Amniotic stem cell (primary cell): ENCODE measurements at regions not wholly inside any gene's neighbourhood (a gene's known extent, or its start where the extent isn't known, plus 50 kb on each side); places are given as distances from the start of the nearest gene placed in this dataset.

Experiments used
- DNase-seq: peaks from one replicate; lab custom pipeline; 2025; lab: John Stamatoyannopoulos, UW

- DNase-seq = no peak
These were observed 110.5 kb upstream of the HABP2 start for GRCh38 chr10:113442336-113442735.

GRCh38 chr10:113443141-113443925, 109.5 kb upstream of the HABP2 start:
- no peak for DNase-seq

GRCh38 chr10:113444766-113445365, 108.0 kb upstream of the HABP2 start:
- DNase-seq = no peak

DNA sequence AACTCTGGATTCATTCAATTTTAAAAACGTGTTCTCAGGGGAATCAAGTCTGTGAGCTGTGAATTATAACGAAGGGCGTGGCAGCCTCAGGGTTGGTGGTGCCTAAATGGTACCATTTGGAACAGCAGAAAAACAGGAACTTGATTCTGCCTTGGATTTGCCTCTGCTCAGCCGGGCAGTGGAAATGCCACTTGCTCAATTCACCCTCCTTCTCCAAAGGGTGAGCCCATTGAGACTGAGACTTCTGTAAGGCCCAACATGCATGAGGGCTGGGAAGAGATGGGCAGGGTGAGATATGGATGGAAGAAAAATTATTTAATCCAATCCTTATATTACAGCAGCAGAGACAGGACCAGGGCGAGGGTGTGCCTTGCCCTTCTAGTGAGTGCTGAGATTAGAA, 107.1 kb upstream of the HABP2 start:
- DNase-seq = no peak

DNA sequence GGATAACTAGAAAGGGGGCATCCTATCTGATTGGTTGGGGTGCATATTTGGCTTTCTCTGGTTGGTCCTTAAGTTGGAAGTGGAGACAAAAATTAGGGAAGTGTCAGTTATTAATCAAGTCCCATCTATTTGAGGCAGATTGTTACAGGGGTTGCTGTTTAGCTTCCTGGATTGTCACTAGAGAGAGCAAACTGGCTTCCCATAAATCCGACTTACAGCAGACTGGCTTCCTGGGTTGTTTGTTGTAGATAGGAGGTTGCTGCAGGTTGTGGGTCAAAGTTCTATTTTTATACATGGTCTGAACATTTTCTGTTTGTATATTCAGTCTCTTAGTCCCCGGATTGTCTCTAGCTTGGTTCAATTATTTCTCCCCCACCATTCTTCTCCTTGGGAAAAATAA, 106.1 kb upstream of the HABP2 start:
- no peak for DNase-seq

- no peak for DNase-seq
These were observed 105.6 kb upstream of the HABP2 start for GRCh38 chr10:113447278-113447677.

DNA sequence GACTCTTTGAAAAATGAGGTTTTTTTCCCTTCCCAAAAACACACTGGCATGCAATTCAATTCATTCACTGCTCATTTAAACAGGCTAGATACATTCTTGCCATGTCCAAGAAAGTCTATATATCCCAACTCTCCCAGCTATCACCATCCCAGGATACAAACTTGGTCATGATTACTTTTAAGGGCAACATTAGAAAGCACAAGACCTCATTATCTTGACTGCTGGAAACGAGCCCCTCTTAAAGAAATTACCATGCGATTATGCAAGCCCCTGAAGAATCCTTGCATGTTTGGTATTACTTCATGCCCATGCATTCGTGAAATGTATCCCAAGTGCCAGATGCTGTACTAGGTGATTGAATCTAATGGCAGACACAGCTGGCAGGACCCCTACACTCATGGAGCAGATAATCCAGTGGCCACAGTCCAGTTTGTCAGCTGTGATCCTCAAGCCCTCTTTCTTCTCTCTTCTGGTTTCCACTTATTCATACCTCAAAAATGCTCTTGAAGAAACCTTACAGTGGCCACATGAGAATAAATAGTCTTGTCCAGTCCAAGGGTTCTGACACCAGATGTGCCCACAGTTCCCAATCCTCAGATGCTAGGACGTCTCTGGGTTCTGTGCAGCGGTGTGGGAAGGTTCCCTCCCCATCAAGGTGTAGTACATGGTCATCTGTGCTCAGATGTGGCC, 103.7 kb upstream of the HABP2 start:
- DNase-seq = no peak

DNA sequence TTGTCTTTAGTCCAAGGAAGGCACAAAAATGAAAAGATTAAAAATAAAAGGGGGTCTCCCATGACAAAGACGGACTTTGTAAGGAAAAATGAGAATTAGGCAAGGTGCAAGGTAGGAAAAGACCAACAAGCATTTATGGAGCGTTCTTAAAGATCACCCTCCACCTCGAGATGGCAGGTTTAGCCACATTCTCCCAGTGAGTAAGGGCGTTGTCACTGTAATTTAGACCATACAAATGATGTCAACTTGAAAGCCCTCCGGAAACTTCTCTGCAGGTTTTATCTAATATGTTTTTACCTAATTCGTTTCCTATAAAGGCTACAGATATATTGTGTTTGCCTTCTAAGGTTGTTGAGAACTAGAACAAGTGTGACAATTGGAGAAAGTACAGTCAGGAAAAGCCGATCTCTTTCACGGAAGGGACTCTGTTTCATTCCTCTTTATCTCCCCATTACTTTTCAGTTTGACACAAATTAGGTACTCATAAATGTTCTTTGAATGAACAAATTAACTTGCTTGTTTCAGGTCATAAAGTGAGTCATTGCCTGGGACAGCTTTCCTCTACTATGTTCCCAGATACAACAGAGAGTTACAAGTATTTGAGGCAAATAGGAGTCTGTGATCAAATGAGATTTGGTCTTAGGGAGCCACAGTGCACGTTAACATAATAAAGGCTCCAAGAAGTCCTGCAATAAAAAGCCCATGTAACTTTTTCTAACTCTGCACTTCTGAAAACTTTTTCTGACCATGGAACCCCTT, 102.6 kb upstream of the HABP2 start:
- DNase-seq = no peak

- no peak for DNase-seq
These were observed 101.9 kb upstream of the HABP2 start for GRCh38 chr10:113450906-113451305.

GRCh38 chr10:113452146-113452845, 100.6 kb upstream of the HABP2 start:
- no peak for DNase-seq

- DNase-seq = no peak
These were observed 99.5 kb upstream of the HABP2 start for GRCh38 chr10:113453351-113453750.

DNA sequence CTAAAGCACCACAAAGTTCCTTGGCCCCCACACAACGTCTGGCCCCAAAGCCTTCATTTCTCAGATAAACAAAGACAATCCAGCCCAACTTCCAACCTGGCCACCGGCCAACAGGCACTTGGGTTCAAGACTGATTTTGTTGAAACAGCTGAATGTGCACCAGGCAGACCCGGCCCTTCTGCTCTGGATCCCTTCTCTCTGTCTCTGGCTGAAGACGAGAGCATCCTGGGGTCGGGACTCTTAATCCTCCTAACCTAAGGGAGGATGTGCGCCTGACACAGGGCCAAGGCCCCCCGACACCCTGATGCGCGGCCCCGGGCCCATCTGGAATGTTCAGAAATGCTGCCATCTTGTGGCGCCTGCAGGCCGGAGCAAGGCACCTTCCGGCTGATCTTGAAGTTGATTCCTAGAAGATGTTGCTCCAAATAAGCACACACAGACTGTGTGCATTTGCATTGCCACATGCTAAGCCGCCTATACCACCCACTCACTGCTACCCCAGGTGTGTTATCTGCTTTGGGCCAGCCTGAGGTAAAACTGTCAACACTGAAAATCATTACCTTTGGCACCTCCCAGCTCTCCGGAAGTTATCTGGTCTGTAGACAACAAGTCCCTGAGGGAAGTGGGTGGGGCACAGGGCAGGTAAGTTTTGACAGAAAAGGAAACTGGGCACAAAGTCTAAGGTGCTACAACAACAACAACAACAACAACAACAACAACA, 98.4 kb upstream of the HABP2 start:
- DNase-seq = no peak

GRCh38 chr10:113455947-113456346, 96.9 kb upstream of the HABP2 start:
- no peak for DNase-seq

- no peak for DNase-seq
These were observed 96.1 kb upstream of the HABP2 start for GRCh38 chr10:113456741-113457140.

DNA sequence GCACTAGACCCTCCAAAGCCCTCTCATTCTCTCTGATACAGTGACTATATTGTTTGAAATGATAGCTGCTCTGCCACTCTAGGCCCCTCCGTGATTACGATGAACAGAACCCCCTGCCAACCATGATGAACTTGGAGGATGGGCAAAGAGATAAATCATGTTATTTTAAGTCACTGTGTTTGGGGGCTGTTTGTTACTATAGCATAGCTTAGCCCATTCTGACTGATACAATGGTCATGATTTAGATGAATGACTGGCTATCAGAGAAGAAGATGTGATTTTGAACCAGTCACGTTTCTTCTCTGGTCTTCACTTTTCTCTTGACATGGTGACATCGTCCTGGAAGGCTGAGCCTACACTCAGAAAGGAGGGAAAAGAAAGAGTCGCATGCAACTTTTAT, 95.4 kb upstream of the HABP2 start:
- DNase-seq = no peak

DNA sequence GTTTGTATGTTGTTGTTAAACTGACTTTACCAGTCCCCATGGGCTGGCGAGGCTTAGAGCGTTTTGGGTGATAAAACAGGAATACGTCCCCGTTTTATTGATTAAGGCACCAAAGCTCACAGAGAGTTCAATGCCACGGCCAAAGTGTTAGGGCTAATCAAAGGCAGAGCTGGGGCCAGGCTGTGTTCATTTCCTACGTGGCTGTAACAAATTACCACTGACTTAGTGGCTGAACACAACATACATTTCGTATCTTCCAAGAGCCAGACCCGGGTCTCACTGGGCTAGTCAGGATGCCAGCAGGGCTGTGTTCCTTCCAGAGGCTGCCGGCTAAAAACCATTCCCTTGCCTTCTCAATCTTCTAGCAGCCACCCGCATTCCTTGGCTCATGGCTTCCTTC, 94.4 kb upstream of the HABP2 start:
- no peak for DNase-seq

DNA sequence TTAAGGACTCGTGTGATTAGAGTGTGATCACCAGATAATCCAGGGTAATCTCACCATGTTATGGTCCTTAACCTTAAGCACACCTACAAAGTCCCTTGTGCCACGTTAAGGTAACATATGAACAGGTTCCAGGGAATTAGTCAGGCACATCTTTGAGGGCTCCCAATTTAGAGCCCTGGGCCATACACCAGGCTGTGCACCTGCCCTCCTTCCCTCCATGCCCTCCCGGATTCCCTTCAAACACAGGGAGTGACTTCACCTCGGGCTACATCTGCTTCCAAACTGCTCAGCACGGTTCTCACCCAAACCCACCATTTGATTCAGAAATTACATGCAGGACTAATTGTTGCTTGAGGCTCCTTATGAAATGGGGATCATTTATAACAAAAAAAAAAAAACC, 93.9 kb upstream of the HABP2 start:
- DNase-seq = no peak

- DNase-seq = no peak
These were observed 93.1 kb upstream of the HABP2 start for GRCh38 chr10:113459626-113460280.

DNA sequence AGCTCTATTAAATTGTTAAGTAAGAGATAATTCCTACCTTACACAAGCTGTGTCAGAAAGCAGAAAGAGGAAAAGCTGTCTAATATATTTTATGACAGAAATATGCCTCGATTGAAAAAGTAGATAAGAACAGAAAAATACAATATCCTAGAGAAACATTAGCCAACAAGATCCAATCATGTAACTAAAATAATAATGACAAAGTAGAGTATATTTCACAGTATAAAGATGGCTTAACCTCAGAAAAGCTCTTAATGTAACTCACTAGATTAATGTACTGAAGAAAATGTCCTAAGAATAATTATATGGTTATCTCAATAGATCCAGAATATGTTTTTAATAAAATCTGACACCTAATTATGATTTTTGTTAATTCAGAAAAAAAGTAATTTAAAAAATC, 89.8 kb upstream of the HABP2 start:
- no peak for DNase-seq

DNA sequence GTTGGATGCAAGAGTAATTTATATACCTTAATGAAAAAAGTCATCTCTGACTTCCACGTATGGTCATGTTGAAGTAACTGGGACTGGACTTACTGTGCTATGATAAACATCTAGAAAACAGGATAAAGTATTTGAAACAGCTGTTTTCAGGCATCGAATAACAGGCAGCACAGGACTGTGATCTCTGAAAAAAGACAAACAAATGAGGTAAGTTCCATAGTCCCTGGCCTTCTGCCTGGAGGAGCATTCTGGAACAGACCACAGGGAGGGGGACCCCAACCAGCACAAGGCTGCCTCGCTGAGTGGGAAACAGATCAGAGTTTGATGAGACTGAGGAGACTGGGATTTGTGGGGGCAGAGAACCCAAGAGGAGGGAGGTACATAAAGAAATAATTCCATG, 89.1 kb upstream of the HABP2 start:
- no peak for DNase-seq

- DNase-seq = no peak
These were observed 83.1 kb upstream of the HABP2 start for GRCh38 chr10:113469796-113470195.
